ENCODE measurements at regions not wholly inside any gene's neighbourhood (a gene's known extent, or its start where the extent isn't known, plus 50 kb on each side); places are given as distances from the start of the nearest gene placed in this dataset.
"Not testable (repeated sequence)": the region's sequence is repeated elsewhere in the genome, so short reads cannot be mapped to it uniquely, and the experiment has no call there.

DNA sequence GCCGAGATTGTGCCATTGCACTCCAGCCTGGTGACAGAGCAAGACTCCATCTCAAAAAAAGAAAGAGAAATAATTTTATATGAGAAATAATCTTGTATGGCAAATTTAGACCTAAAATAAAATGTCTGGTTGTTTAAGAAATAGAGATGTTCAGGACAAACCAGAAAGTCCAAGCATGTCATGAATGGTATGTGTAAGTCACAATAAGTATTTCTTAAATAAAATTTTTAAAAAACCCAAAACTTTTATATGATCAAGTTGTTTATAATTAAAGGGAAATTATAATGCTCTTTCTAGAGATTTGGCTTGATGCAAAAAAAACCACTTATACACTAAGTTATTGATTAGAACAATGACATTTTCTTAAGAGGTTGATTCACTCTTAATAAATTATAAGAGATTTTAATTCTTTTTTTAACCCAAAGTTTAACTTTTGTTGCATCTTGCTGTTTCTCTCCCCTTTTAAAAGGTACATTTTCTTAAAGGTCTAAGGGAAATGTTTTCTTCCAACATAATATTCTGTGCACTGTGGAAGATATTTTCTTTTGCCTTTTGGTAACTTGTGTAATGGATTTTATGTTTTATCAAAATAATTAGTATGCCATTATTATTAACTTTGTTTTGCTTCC is 105.7 kb downstream of the RTP4 start:
- TF ChIP-seq, protein P1, sequence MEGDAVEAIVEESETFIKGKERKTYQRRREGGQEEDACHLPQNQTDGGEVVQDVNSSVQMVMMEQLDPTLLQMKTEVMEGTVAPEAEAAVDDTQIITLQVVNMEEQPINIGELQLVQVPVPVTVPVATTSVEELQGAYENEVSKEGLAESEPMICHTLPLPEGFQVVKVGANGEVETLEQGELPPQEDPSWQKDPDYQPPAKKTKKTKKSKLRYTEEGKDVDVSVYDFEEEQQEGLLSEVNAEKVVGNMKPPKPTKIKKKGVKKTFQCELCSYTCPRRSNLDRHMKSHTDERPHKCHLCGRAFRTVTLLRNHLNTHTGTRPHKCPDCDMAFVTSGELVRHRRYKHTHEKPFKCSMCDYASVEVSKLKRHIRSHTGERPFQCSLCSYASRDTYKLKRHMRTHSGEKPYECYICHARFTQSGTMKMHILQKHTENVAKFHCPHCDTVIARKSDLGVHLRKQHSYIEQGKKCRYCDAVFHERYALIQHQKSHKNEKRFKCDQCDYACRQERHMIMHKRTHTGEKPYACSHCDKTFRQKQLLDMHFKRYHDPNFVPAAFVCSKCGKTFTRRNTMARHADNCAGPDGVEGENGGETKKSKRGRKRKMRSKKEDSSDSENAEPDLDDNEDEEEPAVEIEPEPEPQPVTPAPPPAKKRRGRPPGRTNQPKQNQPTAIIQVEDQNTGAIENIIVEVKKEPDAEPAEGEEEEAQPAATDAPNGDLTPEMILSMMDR (IDR thresholded peaks at IDR 0.05), result no peak
- Histone ChIP-seq H3K9me3 (peaks cover 7% of the 10 kb centered on the region), H3K27me3 (replicated peaks; ENCODE audit: insufficient read depth) (no peaks in the 10 kb centered on the region), H3K27ac (no peak overlapping the region), H3K36me3 (no peaks in the 10 kb centered on the region), H3K4me3 (no peak overlapping the region), H3K4me1 (ENCODE audit: control insufficient read depth in 1 of 2, low read depth in 2 of 2) (no peaks in the 10 kb centered on the region)
- DNase-seq (ENCODE audit: low spot score), result no peak
- no peak for ATAC-seq (ENCODE audit: insufficient number of reproducible peaks, low FRiP score, low read depth)

DNA sequence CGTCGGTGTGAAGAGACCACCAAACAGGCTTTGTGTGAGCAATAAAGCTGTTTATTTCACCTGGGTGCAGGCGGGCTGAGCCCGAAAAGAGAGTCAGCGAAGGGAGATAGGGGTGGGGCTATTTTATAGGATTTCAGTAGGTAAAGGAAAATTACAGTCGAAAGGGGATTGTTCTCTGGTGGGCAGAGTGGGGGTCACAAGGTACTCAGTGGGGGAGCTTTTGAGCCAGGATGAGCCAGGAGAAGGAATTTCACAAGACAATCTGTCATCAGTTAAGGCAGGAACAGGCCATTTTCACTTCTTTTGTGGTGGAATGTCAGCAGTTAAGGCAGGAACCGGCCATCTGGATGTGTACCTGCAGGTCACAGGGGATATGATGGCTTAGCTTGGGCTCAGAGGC is 98.1 kb downstream of the RTP4 start:
- H3K9me3 ChIP-seq; H3K36me3 ChIP-seq; H3K4me3 ChIP-seq; DNase-seq (ENCODE audit: low spot score); H3K27me3 ChIP-seq (replicated peaks; ENCODE audit: insufficient read depth); H3K27ac ChIP-seq; ATAC-seq (ENCODE audit: insufficient number of reproducible peaks, low FRiP score, low read depth); H3K4me1 ChIP-seq (ENCODE audit: control insufficient read depth in 1 of 2, low read depth in 2 of 2): not testable (repeated sequence)

DNA sequence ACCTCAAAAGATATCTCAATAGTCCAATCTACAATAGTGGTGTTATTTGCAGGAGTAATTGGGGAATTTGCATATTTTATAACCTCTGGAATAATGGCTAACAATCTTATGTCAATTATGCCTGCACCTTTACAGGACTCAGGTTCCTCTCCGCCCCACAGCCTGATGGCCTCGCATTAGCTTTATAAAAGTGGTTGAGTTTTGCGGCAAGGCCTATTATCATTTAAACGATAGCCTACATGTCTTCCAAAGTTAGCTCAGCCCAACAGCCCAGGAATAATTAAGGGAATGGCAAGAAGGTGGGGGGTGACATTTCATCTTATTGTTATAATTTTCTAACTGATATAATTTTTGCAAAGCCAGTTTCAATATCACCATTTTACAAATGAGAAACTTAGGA is 97.3 kb downstream of the RTP4 start:
- no peak overlapping the region for H3K27ac ChIP-seq
- H3K27me3 ChIP-seq (replicated peaks; ENCODE audit: insufficient read depth), result no peaks in the 10 kb centered on the region
- ATAC-seq (ENCODE audit: insufficient number of reproducible peaks, low FRiP score, low read depth), result no peak
- no peaks in the 10 kb centered on the region for H3K36me3 ChIP-seq
- H3K4me3 ChIP-seq, result no peak overlapping the region
- TF ChIP-seq, protein P1 (IDR thresholded peaks at IDR 0.05), result no peak
- DNase-seq (ENCODE audit: low spot score), result no peak
- H3K9me3 ChIP-seq, result no peaks in the 10 kb centered on the region
- no peaks in the 10 kb centered on the region for H3K4me1 ChIP-seq (ENCODE audit: control insufficient read depth in 1 of 2, low read depth in 2 of 2)

DNA sequence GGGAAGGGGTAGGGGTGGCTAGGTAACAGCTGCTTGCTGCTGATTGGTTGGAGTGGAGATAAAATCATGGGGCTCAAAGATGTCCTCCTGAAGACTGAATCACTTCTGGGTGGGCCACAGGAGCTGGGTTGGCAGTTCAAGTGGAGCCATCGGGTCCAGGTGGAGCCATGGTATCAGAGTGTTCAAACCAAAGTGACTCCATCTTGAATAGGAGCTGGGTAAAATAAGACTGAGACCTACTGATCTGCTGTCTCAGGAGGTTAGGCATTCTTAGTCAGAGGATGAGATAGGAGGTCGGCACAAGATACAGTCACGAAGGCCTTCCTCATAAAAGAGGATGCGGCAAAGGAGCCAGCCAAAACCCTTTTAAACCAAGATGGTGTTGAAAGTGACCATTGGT is 96.5 kb downstream of the RTP4 start:
- Histone ChIP-seq H3K9me3 (no peaks in the 10 kb centered on the region), H3K4me3 (no peak overlapping the region), H3K4me1 (ENCODE audit: control insufficient read depth in 1 of 2, low read depth in 2 of 2) (no peaks in the 10 kb centered on the region), H3K27ac (no peak overlapping the region), H3K36me3 (no peaks in the 10 kb centered on the region), H3K27me3 (replicated peaks; ENCODE audit: insufficient read depth) (no peaks in the 10 kb centered on the region)
- DNase-seq (ENCODE audit: low spot score) (no peak), ATAC-seq (ENCODE audit: insufficient number of reproducible peaks, low FRiP score, low read depth) (no peak)
- TF ChIP-seq, protein P1 (IDR thresholded peaks at IDR 0.05), result no peak

DNA sequence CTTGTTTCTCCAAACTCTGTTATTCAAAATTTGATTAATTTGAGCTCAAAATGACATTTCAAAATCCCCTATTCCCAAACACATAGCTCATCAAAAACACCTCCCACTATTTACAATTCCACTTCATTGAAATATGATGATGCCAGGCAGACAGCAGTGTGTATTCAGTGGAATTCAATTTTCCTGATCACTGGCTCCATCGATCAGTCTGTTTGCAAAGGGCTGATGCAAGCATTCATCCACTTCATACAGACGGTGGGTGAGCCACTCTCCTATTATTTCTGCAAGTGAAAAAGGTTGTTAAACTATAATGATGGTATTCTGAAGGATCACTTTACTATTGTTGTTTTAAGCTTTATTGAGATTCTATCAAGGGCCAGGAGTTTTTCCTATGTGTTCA is 90.7 kb downstream of the RTP4 start:
- no peak for ATAC-seq (ENCODE audit: insufficient number of reproducible peaks, low FRiP score, low read depth)
- peaks cover 3 to 42% of the 10 kb centered on the region in 2 donors for H3K4me1 ChIP-seq (ENCODE audit: control insufficient read depth in 1 of 2, low read depth in 2 of 2)
- H3K9me3 ChIP-seq, result no peaks in the 10 kb centered on the region
- TF ChIP-seq, protein P1 (IDR thresholded peaks at IDR 0.05), result no peak
- no peaks in the 10 kb centered on the region for H3K27me3 ChIP-seq (replicated peaks; ENCODE audit: insufficient read depth)
- no peaks in the 10 kb centered on the region for H3K36me3 ChIP-seq
- H3K4me3 ChIP-seq, result no peak overlapping the region
- no peak overlapping the region for H3K27ac ChIP-seq
- DNase-seq (ENCODE audit: low spot score), result no peak

DNA sequence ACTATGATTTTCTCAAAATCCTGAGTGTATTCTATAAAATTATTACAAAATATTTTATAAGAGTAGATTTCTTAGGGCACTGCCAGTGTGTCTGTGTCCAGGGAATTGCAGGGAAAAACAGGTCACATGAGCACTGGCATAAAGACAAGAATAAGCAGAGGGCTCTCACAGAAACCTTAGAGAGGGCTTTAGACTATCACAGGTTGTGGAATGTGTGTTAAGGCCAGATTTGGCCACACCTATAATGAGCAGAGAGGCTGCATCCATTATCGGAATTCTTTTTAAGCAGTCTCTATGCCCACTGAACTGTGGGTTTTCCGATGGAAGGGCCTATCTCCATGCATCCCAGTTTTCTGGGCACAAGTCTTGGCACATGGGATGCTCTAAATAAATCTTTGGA is 90.2 kb downstream of the RTP4 start:
- no peaks in the 10 kb centered on the region for H3K36me3 ChIP-seq
- no peak for DNase-seq (ENCODE audit: low spot score)
- H3K9me3 ChIP-seq, result no peaks in the 10 kb centered on the region
- H3K4me1 ChIP-seq (ENCODE audit: control insufficient read depth in 1 of 2, low read depth in 2 of 2), result peaks cover 3 to 44% of the 10 kb centered on the region in 2 donors
- no peaks in the 10 kb centered on the region for H3K27me3 ChIP-seq (replicated peaks; ENCODE audit: insufficient read depth)
- ATAC-seq (ENCODE audit: insufficient number of reproducible peaks, low FRiP score, low read depth), result no peak
- TF ChIP-seq, protein P1 (IDR thresholded peaks at IDR 0.05), result no peak
- H3K27ac ChIP-seq, result no peak overlapping the region
- no peak overlapping the region for H3K4me3 ChIP-seq

Measured in thoracic aorta (tissue), 2 donors.